Mesendoderm (in vitro differentiated cells): ENCODE measurements at regions not wholly inside any gene's neighbourhood (a gene's known extent, or its start where the extent isn't known, plus 50 kb on each side); places are given as distances from the start of the nearest gene placed in this dataset.
"Not testable (repeated sequence)": the region's sequence is repeated elsewhere in the genome, so short reads cannot be mapped to it uniquely, and the experiment has no call there.

ENCODE experiments used
- DNase-seq: peaks from one replicate; pipeline ENCODE4 v3.0.0; 2013
- H2AK5ac ChIP-seq: 2 replicates; pipeline ENCODE4 v1.6.1; 2013; ENCODE audit warnings: low read length, inconsistent platforms
- H2BK120ac ChIP-seq: 2 replicates; pipeline ENCODE4 v1.6.1; 2013; ENCODE audit warnings: low read depth, mild to moderate bottlenecking, low read length, moderate library complexity, mixed read lengths
- H2BK15ac ChIP-seq: replicated peaks from 2 replicates; pipeline ENCODE4 v1.6.1; 2013; ENCODE audit warnings: low read depth, mild to moderate bottlenecking, moderate library complexity
- H2BK5ac ChIP-seq: 2 replicates; pipeline ENCODE4 v1.6.1; 2013; ENCODE audit warnings: low read length, inconsistent platforms
- H3K18ac ChIP-seq: 2 replicates; pipeline ENCODE4 v1.6.1; 2013; ENCODE audit warnings: mild to moderate bottlenecking, low read length, mixed read lengths
- H3K23ac ChIP-seq: one replicate; pipeline ENCODE4 v1.6.1; 2013; ENCODE audit warnings: low read length
- H3K27ac ChIP-seq: 2 replicates; pipeline ENCODE4 v1.5.1; 2013; ENCODE audit warnings: low read depth, mild to moderate bottlenecking, inconsistent platforms, low read length, moderate library complexity
- H3K27me3 ChIP-seq: 2 replicates; pipeline ENCODE4 v1.6.1; 2013; ENCODE audit warnings: low read length, control low read depth, mild to moderate bottlenecking, inconsistent platforms; ENCODE audit not compliant: insufficient read depth, poor library complexity
- H3K36me3 ChIP-seq: 2 replicates; pipeline ENCODE4 v1.6.1; 2013; ENCODE audit warnings: low read length, inconsistent platforms; ENCODE audit not compliant: control insufficient read depth, insufficient read depth
- H3K4ac ChIP-seq: one replicate; pipeline ENCODE4 v1.6.1; 2013; ENCODE audit warnings: low read depth, mild to moderate bottlenecking, low read length, moderate library complexity
- H3K4me1 ChIP-seq: 2 replicates; pipeline ENCODE4 v1.6.1; 2013; ENCODE audit warnings: low read depth, low read length, inconsistent platforms; ENCODE audit not compliant: control insufficient read depth
- H3K4me2 ChIP-seq: 2 replicates; pipeline ENCODE4 v1.6.1; 2013; ENCODE audit warnings: low read length
- H3K4me3 ChIP-seq: 2 replicates; pipeline ENCODE4 v1.5.1; 2013; ENCODE audit warnings: mild to moderate bottlenecking, low read length
- H3K56ac ChIP-seq: one replicate; pipeline ENCODE4 v1.6.1; 2013; ENCODE audit warnings: low read length
- H3K79me1 ChIP-seq: 2 replicates; pipeline ENCODE4 v1.6.1; 2013; ENCODE audit warnings: low read length, inconsistent platforms
- H3K79me2 ChIP-seq: 2 replicates; pipeline ENCODE4 v1.6.1; 2013; ENCODE audit warnings: mild to moderate bottlenecking, low read length; ENCODE audit not compliant: control insufficient read depth, insufficient read depth
- H3K9ac ChIP-seq: 2 replicates; pipeline ENCODE4 v1.6.1; 2013; ENCODE audit warnings: low read length, inconsistent platforms
- H4K5ac ChIP-seq: one replicate; pipeline ENCODE4 v1.6.1; 2013; ENCODE audit warnings: low read length
- H4K8ac ChIP-seq: one replicate; pipeline ENCODE4 v1.6.1; 2013; ENCODE audit warnings: low read depth, mild to moderate bottlenecking, control low read depth, low read length, moderate library complexity
- WGBS: extraction: QIAGEN DNeasy Blood & Tissue Kit; methylation state at CpG from one replicate; pipeline ENCODE4 v1.1.7; 2013; ENCODE audit warnings: low lambda C conversion rate, missing lambda C conversion rate; ENCODE audit not compliant: insufficient coverage; ENCODE audit errors: extremely low coverage; 5-methylcytosine and 5-hydroxymethylcytosine counted together

GRCh38 chr1:203990118-203990517 lies 82.8 kb upstream of the SOX13 start:
- Histone ChIP-seq H3K4me2 (no peak overlapping the region), H3K18ac (no peak overlapping the region), H3K4me1 (peaks cover 5% of the 10 kb centered on the region), H3K4me3 (no peak overlapping the region), H3K4ac (no peak overlapping the region), H3K27me3 (no peaks in the 10 kb centered on the region), H2BK5ac (no peak overlapping the region), H3K56ac (no peak overlapping the region), H4K5ac (no peak overlapping the region), H3K79me2 (no peaks in the 10 kb centered on the region), H3K79me1 (no peaks in the 10 kb centered on the region), H3K23ac (no peak overlapping the region), H3K36me3 (no peaks in the 10 kb centered on the region), H4K8ac (no peak overlapping the region), H3K9ac (no peak overlapping the region), H3K27ac (no peak overlapping the region), H2BK120ac (no peak overlapping the region), H2BK15ac (no peak overlapping the region), H2AK5ac (no peak overlapping the region)
- no peak for DNase-seq
- no CpG with 5 or more reads among the region's 8 CpGs for WGBS

DNA sequence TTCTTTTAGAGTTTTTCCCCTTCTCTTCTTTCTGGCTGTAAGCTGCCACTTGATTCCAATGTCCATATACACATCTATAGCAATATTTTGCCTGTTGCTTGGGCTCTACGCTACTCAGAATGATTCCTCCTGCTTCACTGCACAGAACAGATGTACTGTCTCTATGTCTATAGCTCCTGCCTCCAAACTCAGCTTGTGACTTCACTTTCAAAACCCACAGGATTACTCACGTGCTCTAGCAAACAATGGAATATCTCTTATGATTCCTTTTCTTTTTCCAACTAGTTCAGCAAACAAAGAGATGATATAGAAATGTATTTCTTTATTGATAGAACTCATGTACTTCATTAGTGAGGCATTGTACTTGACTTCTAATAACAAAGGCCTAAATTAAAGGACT lies 80.5 kb upstream of the SOX13 start:
- H3K79me2 ChIP-seq, result no peaks in the 10 kb centered on the region
- no CpG with 5 or more reads among the region's 2 CpGs for WGBS

GRCh38 chr1:203993256-203993655 lies 79.7 kb upstream of the SOX13 start:
- H3K4me1 ChIP-seq, result peaks cover 6% of the 10 kb centered on the region
- H4K5ac ChIP-seq, result no peak overlapping the region
- no peak overlapping the region for H3K56ac ChIP-seq
- no CpG with 5 or more reads among the region's 5 CpGs for WGBS
- no peak overlapping the region for H2BK5ac ChIP-seq
- H3K23ac ChIP-seq, result no peak overlapping the region
- H3K9ac ChIP-seq, result no peak overlapping the region
- H3K27me3 ChIP-seq, result no peaks in the 10 kb centered on the region
- H2BK15ac ChIP-seq, result no peak overlapping the region
- H3K4ac ChIP-seq, result no peak overlapping the region
- no peaks in the 10 kb centered on the region for H3K79me2 ChIP-seq
- no peak overlapping the region for H3K4me2 ChIP-seq
- DNase-seq, result no peak
- H3K18ac ChIP-seq, result no peak overlapping the region
- no peak overlapping the region for H3K27ac ChIP-seq
- no peaks in the 10 kb centered on the region for H3K79me1 ChIP-seq
- no peak overlapping the region for H2AK5ac ChIP-seq
- H3K36me3 ChIP-seq, result no peaks in the 10 kb centered on the region
- H3K4me3 ChIP-seq, result no peak overlapping the region
- no peak overlapping the region for H4K8ac ChIP-seq
- no peak overlapping the region for H2BK120ac ChIP-seq

More for the DNA sequence above, 80.5 kb upstream of the SOX13 start:
- H3K56ac ChIP-seq, result no peak overlapping the region
- no peaks in the 10 kb centered on the region for H3K36me3 ChIP-seq
- H3K27me3 ChIP-seq, result no peaks in the 10 kb centered on the region
- H3K4me3 ChIP-seq, result no peak overlapping the region
- H3K27ac ChIP-seq, result no peak overlapping the region
- H2BK120ac ChIP-seq, result no peak overlapping the region
- no peak overlapping the region for H3K4ac ChIP-seq
- H3K23ac ChIP-seq, result no peak overlapping the region
- no peaks in the 10 kb centered on the region for H3K79me1 ChIP-seq
- H2AK5ac ChIP-seq, result no peak overlapping the region
- no peak for DNase-seq
- H3K9ac ChIP-seq, result no peak overlapping the region
- no peak overlapping the region for H3K18ac ChIP-seq
- no peak overlapping the region for H4K5ac ChIP-seq
- H2BK5ac ChIP-seq, result no peak overlapping the region
- H3K4me2 ChIP-seq, result no peak overlapping the region
- peaks cover 6% of the 10 kb centered on the region for H3K4me1 ChIP-seq
- no peak overlapping the region for H2BK15ac ChIP-seq
- no peak overlapping the region for H4K8ac ChIP-seq

- Histone ChIP-seq H3K36me3 (no peaks in the 10 kb centered on the region), H3K4me1 (peaks cover 7% of the 10 kb centered on the region), H3K4me2 (no peak overlapping the region), H3K27me3 (no peaks in the 10 kb centered on the region), H3K4ac (no peak overlapping the region), H3K27ac (no peak overlapping the region), H3K23ac (no peak overlapping the region), H2BK15ac (no peak overlapping the region), H2BK120ac (no peak overlapping the region), H4K5ac (no peak overlapping the region), H2AK5ac (no peak overlapping the region), H4K8ac (no peak overlapping the region), H3K9ac (no peak overlapping the region), H2BK5ac (no peak overlapping the region), H3K56ac (peak overlapping the region; percentile 8), H3K18ac (peak overlapping the region; percentile 32), H3K79me1 (no peaks in the 10 kb centered on the region), H3K4me3 (no peak overlapping the region), H3K79me2 (no peaks in the 10 kb centered on the region)
- peak; percentile 58 for DNase-seq
- WGBS, result no CpG with 5 or more reads among the region's 4 CpGs
Observed at GRCh38 chr1:203995228-203995627, 77.7 kb upstream of the SOX13 start.

DNA sequence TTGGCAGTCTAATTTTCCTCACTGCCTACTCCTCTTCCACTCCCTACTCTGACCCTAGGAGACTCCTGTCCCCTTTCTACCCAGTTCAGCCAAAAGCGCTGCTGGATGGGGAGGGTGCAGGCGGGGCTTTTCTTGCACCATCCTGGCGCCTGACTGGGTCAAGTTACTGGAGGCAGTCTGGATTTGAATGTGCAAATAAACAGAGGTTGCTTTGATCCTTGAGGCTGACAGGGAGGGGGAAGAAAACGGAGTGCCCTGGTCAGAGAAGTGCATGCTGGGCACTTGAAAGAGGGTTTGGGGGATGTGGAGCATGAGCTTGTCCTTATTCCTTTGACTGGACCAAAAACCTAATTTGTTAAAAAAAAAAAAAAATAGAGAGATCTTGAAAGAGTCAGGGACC lies 76.8 kb upstream of the SOX13 start:
- H3K23ac ChIP-seq, result no peak overlapping the region
- H2AK5ac ChIP-seq, result no peak overlapping the region
- H3K79me1 ChIP-seq, result no peaks in the 10 kb centered on the region
- H3K79me2 ChIP-seq, result no peaks in the 10 kb centered on the region
- no peak overlapping the region for H3K18ac ChIP-seq
- no CpG with 5 or more reads among the region's 4 CpGs for WGBS
- no peak overlapping the region for H4K8ac ChIP-seq
- peak overlapping the region; percentile 37 for H3K4ac ChIP-seq
- H3K4me3 ChIP-seq, result no peak overlapping the region
- no peak overlapping the region for H2BK120ac ChIP-seq
- H3K9ac ChIP-seq, result no peak overlapping the region
- H3K27me3 ChIP-seq, result no peaks in the 10 kb centered on the region
- H3K27ac ChIP-seq, result no peak overlapping the region
- H3K4me2 ChIP-seq, result no peak overlapping the region
- H2BK15ac ChIP-seq, result no peak overlapping the region
- peaks cover 7% of the 10 kb centered on the region for H3K4me1 ChIP-seq
- H3K36me3 ChIP-seq, result no peaks in the 10 kb centered on the region
- DNase-seq, result peak; percentile 91
- no peak overlapping the region for H2BK5ac ChIP-seq
- H3K56ac ChIP-seq, result peak overlapping the region; percentile 37
- H4K5ac ChIP-seq, result no peak overlapping the region

DNA sequence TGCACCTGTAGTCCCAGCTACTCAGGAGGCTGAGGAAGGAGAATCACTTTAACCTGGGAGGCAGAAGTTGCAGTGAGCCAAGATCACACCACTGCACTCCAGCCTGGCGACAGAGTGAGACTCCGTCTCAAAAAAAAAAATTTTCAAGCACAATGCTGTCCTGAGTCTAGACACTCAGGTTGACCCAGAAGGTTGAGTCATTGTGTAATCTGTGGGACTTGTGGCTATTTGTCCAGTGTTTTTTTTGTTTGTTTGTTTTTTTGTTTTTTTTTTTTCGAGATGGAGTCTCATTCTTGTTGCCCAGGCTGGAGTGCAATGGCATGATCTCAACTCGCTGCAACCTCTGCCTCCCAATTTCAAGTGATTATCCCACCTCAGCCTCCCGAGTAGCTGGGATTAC lies 74.3 kb upstream of the SOX13 start:
- H2BK15ac ChIP-seq, H3K4me2 ChIP-seq, H3K4me1 ChIP-seq, H3K4me3 ChIP-seq, DNase-seq, H2BK120ac ChIP-seq, H3K36me3 ChIP-seq, H3K18ac ChIP-seq, H4K5ac ChIP-seq, H3K56ac ChIP-seq, H3K23ac ChIP-seq, H4K8ac ChIP-seq, H3K27me3 ChIP-seq, H3K9ac ChIP-seq, H3K27ac ChIP-seq, H2AK5ac ChIP-seq, H2BK5ac ChIP-seq, H3K79me2 ChIP-seq, H3K79me1 ChIP-seq, H3K4ac ChIP-seq: not testable (repeated sequence)
- no CpG with 5 or more reads among the region's 5 CpGs for WGBS
